Upper lobe of left lung (tissue), 6 donors: ENCODE measurements at regions not wholly inside any gene's neighbourhood (a gene's known extent, or its start where the extent isn't known, plus 50 kb on each side); places are given as distances from the start of the nearest gene placed in this dataset.

Experiments used
- ATAC-seq, 2 donors: fragments of 200-7000 bp; cut with Tn5 transposase; one replicate each; pipeline ENCODE4 v1.9.1; 2022; ENCODE audit warnings: mild to moderate bottlenecking in 2 of 2, moderate library complexity in 2 of 2; ENCODE audit not compliant: low FRiP score in 2 of 2
- DNase-seq, 2 donors: peaks; one replicate each; pipeline ENCODE4 v3.0.0-alpha.2; 2019 to 2020
- H3K27ac ChIP-seq, 4 donors: fragments of 200-600 bp; sonication (generic); one replicate each; pipeline ENCODE4 v1.5.1; 2016 to 2019
- H3K27me3 ChIP-seq, 4 donors: fragments of 200-600 bp; sonication (generic); one replicate each; pipeline ENCODE4 v1.5.1; 2017 to 2019
- H3K36me3 ChIP-seq, 4 donors: fragments of 200-600 bp; sonication (generic); one replicate each; pipeline ENCODE4 v1.5.1; 2016 to 2019
- H3K4me1 ChIP-seq, 4 donors: fragments of 200-600 bp; sonication (generic); one replicate each; pipeline ENCODE4 v1.5.1; 2018 to 2019
- H3K4me3 ChIP-seq, 4 donors: fragments of 200-600 bp; sonication (generic); one replicate each; pipeline ENCODE4 v1.5.1; 2017 to 2019; ENCODE audit warnings: mild to moderate bottlenecking in 2 of 4, moderate library complexity in 1 of 4
- H3K9me3 ChIP-seq, 4 donors: fragments of 200-600 bp; sonication (generic); one replicate each; pipeline ENCODE4 v1.5.1; 2018 to 2019
- EP300 ChIP-seq, 4 donors: sonication (generic); formaldehyde crosslinking; IDR thresholded peaks; one replicate each; pipeline ENCODE4 v1.5.1; 2017; ENCODE audit warnings: antibody characterized with exemption in 4 of 4, control low read depth in 2 of 4
- POLR2A ChIP-seq, 4 donors: fragments of 450-650 bp; IDR thresholded peaks; one replicate each; pipeline ENCODE4 v1.5.1; 2016 to 2017; ENCODE audit warnings: antibody characterized with exemption in 4 of 4, mild to moderate bottlenecking in 2 of 4
- POLR2AphosphoS5 ChIP-seq, 2 donors: sonication (generic); formaldehyde crosslinking; IDR thresholded peaks; one replicate each; pipeline ENCODE4 v1.5.1; 2017; ENCODE audit warnings: antibody characterized with exemption in 2 of 2
- WGBS, 2 donors: methylation state at CpG; one replicate each; pipeline ENCODE4 v1.1.5; 2017 to 2018; 5-methylcytosine and 5-hydroxymethylcytosine counted together
- TF ChIP-seq, protein P1 (sequence below), 6 experiments: fragments of 450-650 bp in 4 of 6; fragments of 200-600 bp in 2 of 6; sonication (generic) in 2 of 6; IDR thresholded peaks; one replicate each; pipeline ENCODE4 v1.5.1; 2016 to 2019; ENCODE audit warnings: antibody characterized with exemption in 6 of 6
- donor health status: DM: no; HTN: no; CAD: no; lungs with moderate emphysema.
- donor health status: DM: no; HTN: yes; CAD: no; lungs with severe emphysema.

DNA sequence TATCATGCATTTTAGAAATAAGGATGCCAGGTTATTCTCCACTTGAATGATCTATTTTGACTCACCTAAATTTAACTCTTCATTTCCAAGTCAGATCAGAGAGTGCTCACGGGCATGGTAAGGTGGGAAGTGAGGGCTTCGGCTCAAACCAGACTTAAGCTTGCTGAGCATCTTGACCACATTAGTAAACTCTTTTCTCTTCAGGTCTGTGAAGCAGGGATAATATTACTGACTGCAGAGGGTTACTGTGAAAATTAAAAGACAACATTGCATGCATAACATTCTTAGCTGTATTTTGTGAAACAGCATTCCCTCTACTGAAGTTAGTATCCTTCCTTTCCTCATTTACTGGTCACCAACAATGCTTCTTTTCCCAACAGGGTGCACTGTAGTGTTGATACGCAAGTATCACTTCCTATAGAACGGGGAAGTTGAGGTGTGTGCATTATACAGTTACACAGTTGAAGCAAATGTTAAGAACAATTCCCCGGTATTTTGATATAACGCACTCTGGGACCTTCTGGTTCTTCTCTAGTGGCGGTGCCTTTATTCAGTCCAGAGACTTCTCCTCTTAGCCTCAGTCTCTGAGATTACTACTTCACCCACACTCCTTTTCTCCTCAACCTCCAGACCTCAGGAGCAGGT, 74.1 kb upstream of the MNS1 start:
- TF ChIP-seq POLR2AphosphoS5 (IDR thresholded peaks at IDR 0.05) (no peak), EP300 (IDR thresholded peaks at IDR 0.05) (no peak), POLR2A (IDR thresholded peaks at IDR 0.05) (no peak)
- TF ChIP-seq, protein P1, sequence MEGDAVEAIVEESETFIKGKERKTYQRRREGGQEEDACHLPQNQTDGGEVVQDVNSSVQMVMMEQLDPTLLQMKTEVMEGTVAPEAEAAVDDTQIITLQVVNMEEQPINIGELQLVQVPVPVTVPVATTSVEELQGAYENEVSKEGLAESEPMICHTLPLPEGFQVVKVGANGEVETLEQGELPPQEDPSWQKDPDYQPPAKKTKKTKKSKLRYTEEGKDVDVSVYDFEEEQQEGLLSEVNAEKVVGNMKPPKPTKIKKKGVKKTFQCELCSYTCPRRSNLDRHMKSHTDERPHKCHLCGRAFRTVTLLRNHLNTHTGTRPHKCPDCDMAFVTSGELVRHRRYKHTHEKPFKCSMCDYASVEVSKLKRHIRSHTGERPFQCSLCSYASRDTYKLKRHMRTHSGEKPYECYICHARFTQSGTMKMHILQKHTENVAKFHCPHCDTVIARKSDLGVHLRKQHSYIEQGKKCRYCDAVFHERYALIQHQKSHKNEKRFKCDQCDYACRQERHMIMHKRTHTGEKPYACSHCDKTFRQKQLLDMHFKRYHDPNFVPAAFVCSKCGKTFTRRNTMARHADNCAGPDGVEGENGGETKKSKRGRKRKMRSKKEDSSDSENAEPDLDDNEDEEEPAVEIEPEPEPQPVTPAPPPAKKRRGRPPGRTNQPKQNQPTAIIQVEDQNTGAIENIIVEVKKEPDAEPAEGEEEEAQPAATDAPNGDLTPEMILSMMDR (IDR thresholded peaks at IDR 0.05): no peak
- WGBS, 2 donors: 91 to 94% methylated on average over 7 of the region's 7 CpGs
- H3K27ac ChIP-seq: no peak overlapping the region

DNA sequence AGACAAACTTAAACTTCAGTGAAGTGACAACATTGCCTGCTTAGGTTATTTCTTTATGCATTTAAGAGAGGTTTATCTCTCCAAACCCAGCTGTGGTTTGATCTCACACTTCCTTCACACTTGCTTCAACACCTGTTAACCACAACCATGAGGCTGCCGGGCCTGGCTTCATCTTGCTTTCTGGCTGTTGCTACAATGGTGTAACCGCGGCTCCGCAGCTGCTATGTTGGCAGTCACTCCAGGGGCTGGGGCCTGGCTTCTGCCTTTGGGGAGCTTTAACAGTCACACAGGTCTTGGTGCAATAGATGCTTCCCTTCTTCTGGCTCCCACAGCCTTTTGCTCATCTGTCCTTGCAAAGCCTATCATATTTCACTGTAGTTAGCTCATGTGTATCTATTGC, 72.9 kb upstream of the MNS1 start:
- Histone ChIP-seq H3K4me3 (no peak overlapping the region), H3K27me3 (no peaks in the 10 kb centered on the region), H3K27ac (no peak overlapping the region), H3K9me3 (no peaks in the 10 kb centered on the region), H3K4me1 (no peaks in the 10 kb centered on the region), H3K36me3 (no peaks in the 10 kb centered on the region)
- ATAC-seq (no peak), DNase-seq (peak in 1 of 2 donors; percentile 6)
- TF ChIP-seq, protein P1 (IDR thresholded peaks at IDR 0.05): no peak
- TF ChIP-seq POLR2AphosphoS5 (IDR thresholded peaks at IDR 0.05) (no peak), EP300 (IDR thresholded peaks at IDR 0.05) (no peak), POLR2A (IDR thresholded peaks at IDR 0.05) (no peak)
- 68% methylated on average over 4 of the region's 4 CpGs for WGBS, 2 donors

More for the DNA sequence above, 74.1 kb upstream of the MNS1 start:
- no peak for DNase-seq
- ATAC-seq: no peak
- H3K4me3 ChIP-seq: no peak overlapping the region
- no peaks in the 10 kb centered on the region for H3K4me1 ChIP-seq
- H3K36me3 ChIP-seq: no peaks in the 10 kb centered on the region
- no peaks in the 10 kb centered on the region for H3K27me3 ChIP-seq
- no peaks in the 10 kb centered on the region for H3K9me3 ChIP-seq

DNA sequence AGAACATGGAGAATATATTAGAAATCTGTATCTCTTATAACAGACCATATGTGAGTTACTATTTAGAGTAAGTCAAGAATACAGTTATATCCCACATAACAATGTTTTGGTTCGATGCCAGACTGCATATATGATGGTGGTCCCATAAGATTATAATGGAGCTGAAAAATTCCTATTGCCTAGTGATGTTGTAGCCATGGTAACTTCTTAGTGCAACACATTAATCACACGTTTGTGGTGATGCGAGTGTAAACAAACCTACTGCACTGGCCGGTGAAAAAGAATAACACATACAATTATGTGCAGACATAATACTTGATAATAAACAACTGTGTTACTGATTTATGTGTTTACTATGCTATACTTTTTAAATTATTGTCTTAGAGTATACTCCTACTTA, 69.8 kb upstream of the MNS1 start:
- H3K4me3 ChIP-seq: no peak overlapping the region
- no peaks in the 10 kb centered on the region for H3K9me3 ChIP-seq
- ATAC-seq: no peak
- no peak overlapping the region for H3K27ac ChIP-seq
- no peak for TF ChIP-seq EP300 (IDR thresholded peaks at IDR 0.05)
- TF ChIP-seq, protein P1 (IDR thresholded peaks at IDR 0.05): no peak
- no peak for TF ChIP-seq POLR2AphosphoS5 (IDR thresholded peaks at IDR 0.05)
- TF ChIP-seq POLR2A (IDR thresholded peaks at IDR 0.05): no peak
- no peak for DNase-seq
- no peaks in the 10 kb centered on the region for H3K27me3 ChIP-seq
- H3K36me3 ChIP-seq: no peaks in the 10 kb centered on the region
- WGBS, 2 donors: 87 to 93% methylated on average over 4 of the region's 4 CpGs
- H3K4me1 ChIP-seq: no peaks in the 10 kb centered on the region

DNA sequence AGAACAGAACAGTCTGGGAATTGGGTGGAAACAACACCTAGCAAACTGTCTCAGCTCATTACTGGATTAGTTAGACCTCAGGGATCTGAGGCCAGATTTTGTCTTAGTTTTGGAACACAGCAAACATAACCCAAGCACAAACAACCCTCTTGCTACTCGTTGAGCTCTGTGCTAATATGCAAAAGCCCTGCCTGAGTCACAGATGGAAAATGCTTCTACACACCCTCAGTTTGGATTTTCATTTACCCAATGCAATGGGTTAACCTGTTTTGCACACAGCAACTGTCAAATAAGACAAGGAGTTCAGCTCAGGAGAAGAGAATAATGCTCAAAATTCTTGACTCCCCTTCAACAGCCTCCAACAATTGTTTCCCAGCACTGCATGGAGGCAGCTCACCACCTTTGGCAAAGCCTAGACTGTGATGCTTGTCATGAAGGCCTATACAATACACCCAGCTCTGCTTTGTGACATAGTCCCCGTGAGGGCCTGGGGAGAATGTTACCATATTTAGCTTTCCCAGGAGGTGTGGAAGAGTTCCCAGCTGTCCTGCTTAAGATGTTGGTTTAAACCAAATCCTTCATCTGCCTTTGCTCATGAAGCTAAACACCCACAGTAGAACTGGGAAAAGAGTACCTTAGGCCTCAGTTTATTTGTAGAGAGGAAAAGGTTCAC, 68.9 kb upstream of the MNS1 start:
- H3K27me3 ChIP-seq: no peaks in the 10 kb centered on the region
- H3K4me3 ChIP-seq: no peak overlapping the region
- TF ChIP-seq POLR2AphosphoS5 (IDR thresholded peaks at IDR 0.05): no peak
- TF ChIP-seq, protein P1 (IDR thresholded peaks at IDR 0.05): no peak
- TF ChIP-seq POLR2A (IDR thresholded peaks at IDR 0.05): no peak
- TF ChIP-seq EP300 (IDR thresholded peaks at IDR 0.05): no peak
- DNase-seq: no peak
- no peak for ATAC-seq
- 57 to 67% methylated on average over 2 of the region's 2 CpGs for WGBS, 2 donors
- H3K27ac ChIP-seq: no peak overlapping the region
- no peaks in the 10 kb centered on the region for H3K36me3 ChIP-seq
- no peaks in the 10 kb centered on the region for H3K9me3 ChIP-seq
- H3K4me1 ChIP-seq: no peaks in the 10 kb centered on the region
